Stomach (tissue), 8 donors: ENCODE measurements at regions not wholly inside any gene's neighbourhood (a gene's known extent, or its start where the extent isn't known, plus 50 kb on each side); places are given as distances from the start of the nearest gene placed in this dataset.

Experiments
- DNase-seq, 2 donors: peaks; one replicate each; pipeline versions ENCODE4 v3.0.0 to v3.0.0-alpha.2; 2013 to 2019
- H3K27ac ChIP-seq, 5 donors: fragments of 200-600 bp in 4 of 5; sonication (generic) in 4 of 5; one replicate each; pipeline ENCODE4 v1.5.1; 2013 to 2019; ENCODE audit warnings: mild to moderate bottlenecking in 1 of 5, moderate library complexity in 1 of 5
- H3K27me3 ChIP-seq, 3 donors: fragments of 200-600 bp; sonication (generic); one replicate each; pipeline ENCODE4 v1.5.1; 2017 to 2019; ENCODE audit warnings: mixed run types in 1 of 3
- H3K36me3 ChIP-seq, 4 donors: fragments of 200-600 bp; sonication (generic); 1 replicate in 3 of 4; 2 replicates in 1 of 4; pipeline ENCODE4 v1.5.1; 2016 to 2019
- H3K4me1 ChIP-seq, 4 donors: fragments of 200-600 bp; sonication (generic); one replicate each; pipeline ENCODE4 v1.5.1; 2016 to 2019
- H3K4me3 ChIP-seq, 4 donors: fragments of 200-600 bp; sonication (generic) in 3 of 4; one replicate each; pipeline ENCODE4 v1.5.1; 2016 to 2019; ENCODE audit warnings: mild to moderate bottlenecking in 1 of 4
- H3K9me3 ChIP-seq, 4 donors: fragments of 200-600 bp; sonication (generic); one replicate each; pipeline ENCODE4 v1.5.1; 2016 to 2019
- EP300 ChIP-seq: sonication (generic); formaldehyde crosslinking; IDR thresholded peaks from one replicate; pipeline ENCODE4 v1.6.1; 2017; ENCODE audit warnings: antibody characterized with exemption
- POLR2A ChIP-seq, 4 donors: fragments of 450-650 bp; IDR thresholded peaks; one replicate each; pipeline ENCODE4 v1.6.1; 2016; ENCODE audit warnings: antibody characterized with exemption in 4 of 4, control low read depth in 2 of 4, mild to moderate bottlenecking in 1 of 4, moderate library complexity in 1 of 4
- POLR2AphosphoS5 ChIP-seq, 3 donors: sonication (generic); formaldehyde crosslinking; IDR thresholded peaks; one replicate each; pipeline ENCODE4 v1.6.1; 2016; ENCODE audit warnings: antibody characterized with exemption in 3 of 3
- WGBS, 5 donors: extraction: QIAGEN DNeasy Blood & Tissue Kit in 3 of 5; methylation state at CpG; one replicate each; pipeline versions ENCODE4 v1.1.5 to v1.1.7; 2013 to 2018; 5-methylcytosine and 5-hydroxymethylcytosine counted together
- intact Hi-C: fragments of 100-400 bp; cut with DNase I; formaldehyde crosslinking; loops from one replicate; pipeline ENCODE4 v1.15.1; 2023; ENCODE audit warnings: low total_unique reads
- TF ChIP-seq, protein P1 (sequence below), 7 experiments: fragments of 450-650 bp in 4 of 7; fragments of 200-600 bp in 3 of 7; sonication (generic) in 3 of 7; IDR thresholded peaks; one replicate each; pipeline ENCODE4 v1.5.1; 2016 to 2019; ENCODE audit warnings: antibody characterized with exemption in 7 of 7, control low read depth in 2 of 7, mild to moderate bottlenecking in 1 of 7
- donor health status: healthy with polysubstance abuse.
- donor health status: Bipolar disorder and iron deficiency.
- donor health status: healthy.

- 60 to 71% (median 63%) methylated on average over 5 of the region's 5 CpGs for WGBS, 5 donors
- TF ChIP-seq EP300 (no peak), POLR2AphosphoS5 (IDR thresholded peaks at IDR 0.05) (no peak)
- TF ChIP-seq, protein P1, sequence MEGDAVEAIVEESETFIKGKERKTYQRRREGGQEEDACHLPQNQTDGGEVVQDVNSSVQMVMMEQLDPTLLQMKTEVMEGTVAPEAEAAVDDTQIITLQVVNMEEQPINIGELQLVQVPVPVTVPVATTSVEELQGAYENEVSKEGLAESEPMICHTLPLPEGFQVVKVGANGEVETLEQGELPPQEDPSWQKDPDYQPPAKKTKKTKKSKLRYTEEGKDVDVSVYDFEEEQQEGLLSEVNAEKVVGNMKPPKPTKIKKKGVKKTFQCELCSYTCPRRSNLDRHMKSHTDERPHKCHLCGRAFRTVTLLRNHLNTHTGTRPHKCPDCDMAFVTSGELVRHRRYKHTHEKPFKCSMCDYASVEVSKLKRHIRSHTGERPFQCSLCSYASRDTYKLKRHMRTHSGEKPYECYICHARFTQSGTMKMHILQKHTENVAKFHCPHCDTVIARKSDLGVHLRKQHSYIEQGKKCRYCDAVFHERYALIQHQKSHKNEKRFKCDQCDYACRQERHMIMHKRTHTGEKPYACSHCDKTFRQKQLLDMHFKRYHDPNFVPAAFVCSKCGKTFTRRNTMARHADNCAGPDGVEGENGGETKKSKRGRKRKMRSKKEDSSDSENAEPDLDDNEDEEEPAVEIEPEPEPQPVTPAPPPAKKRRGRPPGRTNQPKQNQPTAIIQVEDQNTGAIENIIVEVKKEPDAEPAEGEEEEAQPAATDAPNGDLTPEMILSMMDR (IDR thresholded peaks at IDR 0.05): no peak
- intact Hi-C loops: no loop called here
- H3K4me1 ChIP-seq: no peaks in the 10 kb centered on the region
- no peaks in the 10 kb centered on the region for H3K36me3 ChIP-seq
- H3K9me3 ChIP-seq: no peaks in the 10 kb centered on the region
- no peaks in the 10 kb centered on the region for H3K27me3 ChIP-seq
- no peak for DNase-seq
- H3K27ac ChIP-seq: no peak overlapping the region
- H3K4me3 ChIP-seq: no peak overlapping the region
Observed at GRCh38 chr11:106447631-106448191, 370.2 kb downstream of the AASDHPPT start.

DNA sequence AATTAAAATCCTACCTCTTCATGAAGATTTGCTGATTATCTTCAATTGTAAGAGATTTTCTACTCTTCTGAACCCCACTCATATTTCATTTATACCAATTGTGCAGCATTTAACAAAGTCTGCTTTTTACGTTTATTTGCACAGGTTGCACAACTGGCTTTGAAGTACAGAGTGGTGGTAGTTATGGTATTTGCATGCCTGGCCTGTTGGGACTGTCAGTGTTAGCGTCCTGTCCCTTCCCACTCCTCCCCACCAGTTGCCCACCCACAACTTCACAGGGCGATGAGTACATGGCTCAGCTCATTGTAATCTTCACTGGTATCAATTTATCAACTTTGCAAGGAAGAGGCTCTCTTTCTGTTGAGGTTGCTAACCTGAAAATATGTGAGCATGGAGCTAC is 372.3 kb downstream of the AASDHPPT start:
- 80 to 95% (median 86%) methylated on average over 3 of the region's 3 CpGs for WGBS, 5 donors
- no peak overlapping the region for H3K4me3 ChIP-seq
- TF ChIP-seq, protein P1 (IDR thresholded peaks at IDR 0.05): no peak
- TF ChIP-seq POLR2A (IDR thresholded peaks at IDR 0.05) (no peak), EP300 (no peak), POLR2AphosphoS5 (IDR thresholded peaks at IDR 0.05) (no peak)
- no peaks in the 10 kb centered on the region for H3K4me1 ChIP-seq
- H3K9me3 ChIP-seq: peaks cover 0 to 5% (median 0%) of the 10 kb centered on the region in 4 donors
- H3K27me3 ChIP-seq: no peaks in the 10 kb centered on the region
- no peak overlapping the region for H3K27ac ChIP-seq
- no peaks in the 10 kb centered on the region for H3K36me3 ChIP-seq
- DNase-seq: no peak
- intact Hi-C loops: no loop called here

DNA sequence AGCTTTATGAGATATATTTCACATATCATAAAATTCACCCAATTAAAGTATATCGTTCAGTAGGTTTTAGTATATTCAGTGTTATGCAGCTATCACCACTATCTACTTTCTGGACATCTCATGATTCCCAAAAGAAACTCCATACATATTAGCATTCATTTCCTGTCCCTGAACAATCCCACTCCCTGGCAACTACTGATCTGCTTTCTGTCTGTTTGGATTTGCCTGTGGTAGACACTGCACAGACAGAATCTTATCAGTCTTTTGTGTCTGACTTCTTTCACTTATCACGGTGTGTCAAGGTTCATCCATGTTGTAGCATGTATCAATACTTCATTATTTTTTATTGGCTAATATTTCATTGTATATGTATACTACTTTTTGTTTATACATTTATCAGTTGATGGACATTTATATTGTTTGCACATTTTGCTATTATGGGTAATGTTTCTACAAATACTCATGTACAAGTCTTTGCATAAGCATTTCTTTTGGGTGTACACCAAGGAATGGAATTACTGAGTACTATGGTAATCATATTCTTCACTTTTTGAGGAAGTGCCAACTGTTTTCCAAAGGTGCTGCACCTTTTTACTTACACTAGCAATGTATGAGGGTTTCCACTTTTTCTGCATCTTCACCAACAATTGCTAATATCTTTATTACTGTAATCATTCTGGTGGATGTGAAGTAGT is 373.9 kb downstream of the AASDHPPT start:
- WGBS, 5 donors: 55 to 84% (median 63%) methylated on average over 2 of the region's 2 CpGs
- no peaks in the 10 kb centered on the region for H3K36me3 ChIP-seq
- H3K9me3 ChIP-seq: peaks cover 0 to 5% (median 0%) of the 10 kb centered on the region in 4 donors
- H3K4me3 ChIP-seq: no peak overlapping the region
- TF ChIP-seq POLR2AphosphoS5 (IDR thresholded peaks at IDR 0.05): no peak
- TF ChIP-seq, protein P1 (IDR thresholded peaks at IDR 0.05): no peak
- TF ChIP-seq POLR2A (IDR thresholded peaks at IDR 0.05): no peak
- TF ChIP-seq EP300: no peak
- intact Hi-C loops: no loop called here
- no peak overlapping the region for H3K27ac ChIP-seq
- no peaks in the 10 kb centered on the region for H3K27me3 ChIP-seq
- H3K4me1 ChIP-seq: no peaks in the 10 kb centered on the region
- DNase-seq: no peak

DNA sequence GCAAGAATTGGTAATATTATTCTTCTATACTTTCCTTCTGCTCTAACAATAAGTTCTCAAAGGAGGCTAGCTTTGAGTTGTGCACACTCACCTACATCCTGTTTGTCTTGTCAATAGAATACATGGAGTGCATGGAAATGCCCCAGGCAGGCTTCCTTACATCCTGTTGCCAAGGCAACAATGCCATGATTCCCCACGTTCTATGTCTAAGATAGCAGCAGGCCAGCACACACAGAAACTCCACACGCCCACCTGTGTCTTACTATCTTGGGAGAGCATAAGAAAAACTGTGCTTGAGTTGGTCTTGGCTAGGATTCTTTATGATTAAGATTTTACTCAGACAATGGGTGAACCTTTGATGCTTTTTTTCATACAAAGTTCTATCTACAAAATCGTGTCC is 379.2 kb downstream of the AASDHPPT start:
- no peak overlapping the region for H3K4me3 ChIP-seq
- DNase-seq: no peak
- TF ChIP-seq EP300: no peak
- no peak for TF ChIP-seq POLR2A (IDR thresholded peaks at IDR 0.05)
- TF ChIP-seq, protein P1 (IDR thresholded peaks at IDR 0.05): no peak
- no peak for TF ChIP-seq POLR2AphosphoS5 (IDR thresholded peaks at IDR 0.05)
- H3K9me3 ChIP-seq: peaks cover 0 to 5% (median 0%) of the 10 kb centered on the region in 4 donors
- H3K36me3 ChIP-seq: no peaks in the 10 kb centered on the region
- WGBS, 5 donors: 36 to 69% (median 40%) methylated on average over 3 of the region's 3 CpGs
- intact Hi-C loops: no loop called here
- peaks cover 0 to under 1% (median under 1%) of the 10 kb centered on the region in 4 donors for H3K4me1 ChIP-seq
- no peak overlapping the region for H3K27ac ChIP-seq
- H3K27me3 ChIP-seq: no peaks in the 10 kb centered on the region
